ENCODE measurements at regions not wholly inside any gene's neighbourhood (a gene's known extent, or its start where the extent isn't known, plus 50 kb on each side); places are given as distances from the start of the nearest gene placed in this dataset.

DNA sequence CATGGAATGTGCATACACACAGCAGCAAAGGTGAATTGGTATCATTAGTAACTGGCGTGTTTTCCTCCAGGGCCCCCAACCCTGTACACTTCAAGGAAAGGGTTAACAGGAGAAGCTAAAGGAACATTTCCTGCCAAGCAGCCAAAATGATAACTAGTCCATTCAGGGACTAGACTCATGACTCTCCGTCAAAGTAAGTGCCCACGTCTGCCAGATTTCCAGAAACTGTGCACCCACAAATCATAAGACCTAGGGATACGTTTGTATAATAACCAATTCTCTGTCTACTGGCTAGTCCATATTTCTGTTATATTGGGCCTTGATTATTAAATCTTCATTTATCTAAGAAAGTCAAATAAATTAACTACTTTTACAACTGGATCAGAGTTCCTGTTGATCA lies 76.0 kb upstream of the NHSL1 start:
- TF ChIP-seq POLR2AphosphoS5 (IDR thresholded peaks at IDR 0.05) (no peak), CTCF (IDR thresholded peaks at IDR 0.05) (no peak), POLR2A (IDR thresholded peaks at IDR 0.05) (no peak)
